ENCODE measurements at regions not wholly inside any gene's neighbourhood (a gene's known extent, or its start where the extent isn't known, plus 50 kb on each side); places are given as distances from the start of the nearest gene placed in this dataset.

DNA sequence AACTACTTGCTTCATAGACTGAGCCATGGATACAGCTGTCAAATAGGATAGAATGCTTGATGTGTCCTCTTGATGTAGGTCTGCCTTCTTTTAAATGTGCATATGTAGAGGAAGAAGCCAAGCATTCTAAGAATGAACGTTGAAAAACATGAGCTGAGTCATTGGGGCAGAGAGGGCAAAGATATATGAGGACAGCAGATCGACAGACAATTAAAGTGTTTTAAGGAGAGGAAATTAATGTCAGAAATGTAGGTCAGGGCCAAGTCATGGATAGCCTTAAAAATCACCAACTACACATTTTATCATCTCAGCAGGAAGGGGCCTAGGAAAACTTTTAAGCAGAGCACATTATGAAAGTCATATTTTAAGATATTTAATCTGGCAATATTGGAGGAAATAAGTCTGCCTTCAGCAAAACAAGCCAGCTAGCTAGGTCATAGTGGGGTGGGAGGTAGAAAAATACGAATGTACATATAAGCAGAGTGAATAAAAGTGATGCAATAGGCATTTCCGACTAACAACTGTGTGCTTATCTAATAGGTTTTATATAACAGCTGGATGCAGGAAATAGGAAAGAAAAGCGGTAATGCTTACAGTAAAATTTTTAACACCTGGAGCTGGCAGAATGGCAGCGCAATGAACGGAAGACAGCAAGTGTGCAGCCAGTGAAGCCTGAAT is 638.3 kb upstream of the TPK1 start:
- no peak for TF ChIP-seq POLR2AphosphoS5 (IDR thresholded peaks at IDR 0.05)
- TF ChIP-seq, protein P1, sequence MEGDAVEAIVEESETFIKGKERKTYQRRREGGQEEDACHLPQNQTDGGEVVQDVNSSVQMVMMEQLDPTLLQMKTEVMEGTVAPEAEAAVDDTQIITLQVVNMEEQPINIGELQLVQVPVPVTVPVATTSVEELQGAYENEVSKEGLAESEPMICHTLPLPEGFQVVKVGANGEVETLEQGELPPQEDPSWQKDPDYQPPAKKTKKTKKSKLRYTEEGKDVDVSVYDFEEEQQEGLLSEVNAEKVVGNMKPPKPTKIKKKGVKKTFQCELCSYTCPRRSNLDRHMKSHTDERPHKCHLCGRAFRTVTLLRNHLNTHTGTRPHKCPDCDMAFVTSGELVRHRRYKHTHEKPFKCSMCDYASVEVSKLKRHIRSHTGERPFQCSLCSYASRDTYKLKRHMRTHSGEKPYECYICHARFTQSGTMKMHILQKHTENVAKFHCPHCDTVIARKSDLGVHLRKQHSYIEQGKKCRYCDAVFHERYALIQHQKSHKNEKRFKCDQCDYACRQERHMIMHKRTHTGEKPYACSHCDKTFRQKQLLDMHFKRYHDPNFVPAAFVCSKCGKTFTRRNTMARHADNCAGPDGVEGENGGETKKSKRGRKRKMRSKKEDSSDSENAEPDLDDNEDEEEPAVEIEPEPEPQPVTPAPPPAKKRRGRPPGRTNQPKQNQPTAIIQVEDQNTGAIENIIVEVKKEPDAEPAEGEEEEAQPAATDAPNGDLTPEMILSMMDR (IDR thresholded peaks at IDR 0.05 in 8 of 11, conservative IDR thresholded peaks at IDR 0.05 in 3 of 11): no peak
